PC-9 (cell line): ENCODE measurements at regions not wholly inside any gene's neighbourhood (a gene's known extent, or its start where the extent isn't known, plus 50 kb on each side); places are given as distances from the start of the nearest gene placed in this dataset.
A peak's percentile ranks its signal among the peaks of the same experiment; 100 is the strongest.

ENCODE experiments used
- BruUV-seq: library from RNA; stranded (reverse); fragments of 400-500 nt; replicated peaks from 2 replicates; lab custom pipeline; 2021; lab: Mats Ljungman, UMichigan
- CTCF ChIA-PET: fragments of 300-600 bp; sonication (Branson Sonifier 250); formaldehyde crosslinking; loops from one replicate; lab custom pipeline; 2022; ENCODE audit warnings: antibody characterized with exemption; lab: Charles Lee
- POLR2A ChIA-PET: fragments of 300-600 bp; sonication (Branson Sonifier 250); formaldehyde crosslinking; loops from one replicate; lab custom pipeline; 2022; ENCODE audit warnings: antibody characterized with exemption; ENCODE audit not compliant: unreplicated experiment; lab: Charles Lee
- DNase-seq, 2 experiments: peaks; one replicate each; pipeline versions ENCODE4 v3.0.0 to v3.0.0-alpha.2; 2015 to 2022; ENCODE audit warnings: mixed read lengths in 1 of 2
- H2AFZ ChIP-seq: fragments of 200-600 bp; sonication (generic); 2 replicates; pipeline ENCODE4 v1.8.1; 2017; ENCODE audit warnings: antibody characterized with exemption
- H3F3A ChIP-seq: fragments of 200-600 bp; sonication (generic); 2 replicates; pipeline ENCODE4 v1.8.1; 2017; ENCODE audit warnings: antibody characterized with exemption, mild to moderate bottlenecking, low read depth; ENCODE audit not compliant: insufficient read depth
- H3K27ac ChIP-seq: fragments of 200-600 bp; sonication (generic); 2 replicates; pipeline ENCODE4 v1.6.1; 2016; ENCODE audit warnings: mixed run types
- H3K27me3 ChIP-seq: fragments of 200-600 bp; sonication (generic); 2 replicates; pipeline ENCODE4 v1.6.1; 2016; ENCODE audit warnings: low read depth, mixed run types; ENCODE audit not compliant: insufficient read depth
- H3K36me3 ChIP-seq: fragments of 200-600 bp; sonication (generic); 2 replicates; pipeline ENCODE4 v1.6.1; 2016; ENCODE audit warnings: low read depth, mixed run types
- H3K4me1 ChIP-seq: fragments of 200-600 bp; sonication (generic); replicated peaks from 2 replicates; pipeline ENCODE4 v1.6.1; 2016; ENCODE audit warnings: mixed run types; ENCODE audit not compliant: insufficient read depth
- H3K4me2 ChIP-seq: fragments of 200-600 bp; sonication (generic); 2 replicates; pipeline ENCODE4 v1.6.1; 2017; ENCODE audit warnings: mixed run types
- H3K4me3 ChIP-seq: fragments of 200-600 bp; sonication (generic); 2 replicates; pipeline ENCODE4 v1.6.1; 2016; ENCODE audit warnings: mixed run types
- H3K79me2 ChIP-seq: fragments of 200-600 bp; sonication (generic); 2 replicates; pipeline ENCODE4 v1.6.1; 2017; ENCODE audit warnings: low read depth, mixed run types
- H3K9me2 ChIP-seq: fragments of 200-600 bp; sonication (generic); 2 replicates; pipeline ENCODE4 v1.8.1; 2017; ENCODE audit warnings: mild to moderate bottlenecking; ENCODE audit not compliant: insufficient read depth
- H3K9me3 ChIP-seq: fragments of 200-600 bp; sonication (generic); 2 replicates; pipeline ENCODE4 v1.8.1; 2016; ENCODE audit warnings: low read depth; ENCODE audit not compliant: insufficient read depth
- H4K20me1 ChIP-seq: fragments of 200-600 bp; sonication (generic); 2 replicates; pipeline ENCODE4 v1.8.1; 2017; ENCODE audit not compliant: insufficient read depth
- EZH2 ChIP-seq: fragments of 200-600 bp; sonication (generic); IDR thresholded peaks from 2 replicates; pipeline ENCODE4 v1.8.0; 2017; ENCODE audit warnings: antibody characterized with exemption, low read depth
- intact Hi-C: fragments of 100-400 bp; cut with micrococcal nuclease; formaldehyde crosslinking; loops from one replicate; pipeline ENCODE4 v1.10.0; 2022; ENCODE audit not compliant: unreplicated experiment
- TF ChIP-seq, protein P1 (sequence below): fragments of 200-600 bp; sonication (generic); conservative IDR thresholded peaks from 2 replicates; pipeline ENCODE4 v1.6.1; 2017; ENCODE audit warnings: mixed run types, antibody characterized with exemption, mild to moderate bottlenecking, moderate library complexity

DNA sequence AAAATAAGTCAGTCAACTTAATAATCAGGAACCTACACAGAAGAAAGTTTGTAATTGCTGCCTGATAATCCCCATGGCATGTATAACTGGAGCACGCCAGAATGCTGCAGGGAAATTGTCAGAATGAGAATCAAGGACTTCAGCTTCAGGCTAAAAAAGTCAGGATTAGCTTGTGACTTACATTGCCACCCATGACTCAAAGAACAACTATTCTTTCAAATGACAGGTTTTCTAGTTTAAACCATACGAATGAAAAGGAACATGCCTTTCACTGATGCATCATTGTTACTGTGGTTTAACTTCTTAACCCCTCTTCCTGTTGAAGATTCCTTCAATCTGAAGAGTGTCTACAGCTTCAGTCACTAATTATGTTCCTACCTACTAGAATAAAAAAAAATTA is 112.4 kb downstream of the ISL1 start:
- no peaks in the 10 kb centered on the region for H3K9me3 ChIP-seq
- H4K20me1 ChIP-seq: no peaks in the 10 kb centered on the region
- H3K27me3 ChIP-seq: no peaks in the 10 kb centered on the region
- peak; percentile 29 to 64 for DNase-seq
- no peaks in the 10 kb centered on the region for H3K4me1 ChIP-seq
- no peak overlapping the region for H3K4me3 ChIP-seq
- no peaks in the 10 kb centered on the region for H3K36me3 ChIP-seq
- intact Hi-C loops: no loop called here
- BruUV-seq: no TSS peak
- TF ChIP-seq, protein P1, sequence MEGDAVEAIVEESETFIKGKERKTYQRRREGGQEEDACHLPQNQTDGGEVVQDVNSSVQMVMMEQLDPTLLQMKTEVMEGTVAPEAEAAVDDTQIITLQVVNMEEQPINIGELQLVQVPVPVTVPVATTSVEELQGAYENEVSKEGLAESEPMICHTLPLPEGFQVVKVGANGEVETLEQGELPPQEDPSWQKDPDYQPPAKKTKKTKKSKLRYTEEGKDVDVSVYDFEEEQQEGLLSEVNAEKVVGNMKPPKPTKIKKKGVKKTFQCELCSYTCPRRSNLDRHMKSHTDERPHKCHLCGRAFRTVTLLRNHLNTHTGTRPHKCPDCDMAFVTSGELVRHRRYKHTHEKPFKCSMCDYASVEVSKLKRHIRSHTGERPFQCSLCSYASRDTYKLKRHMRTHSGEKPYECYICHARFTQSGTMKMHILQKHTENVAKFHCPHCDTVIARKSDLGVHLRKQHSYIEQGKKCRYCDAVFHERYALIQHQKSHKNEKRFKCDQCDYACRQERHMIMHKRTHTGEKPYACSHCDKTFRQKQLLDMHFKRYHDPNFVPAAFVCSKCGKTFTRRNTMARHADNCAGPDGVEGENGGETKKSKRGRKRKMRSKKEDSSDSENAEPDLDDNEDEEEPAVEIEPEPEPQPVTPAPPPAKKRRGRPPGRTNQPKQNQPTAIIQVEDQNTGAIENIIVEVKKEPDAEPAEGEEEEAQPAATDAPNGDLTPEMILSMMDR: no peak
- TF ChIP-seq EZH2: no peak
- no peak overlapping the region for H2AFZ ChIP-seq
- H3K9me2 ChIP-seq: no peaks in the 10 kb centered on the region
- H3K4me2 ChIP-seq: no peak overlapping the region; the same call in 1 of the 2 replicates
- H3K27ac ChIP-seq: no peak overlapping the region
- CTCF ChIA-PET: no interaction called here
- POLR2A ChIA-PET: interaction anchor here (0.7 kb wide), 1 partner anchor 16 kb away, joined by 3 read pairs; no protein-coding TSS in a partner anchor
- no peaks in the 10 kb centered on the region for H3F3A ChIP-seq
- H3K79me2 ChIP-seq: no peaks in the 10 kb centered on the region

DNA sequence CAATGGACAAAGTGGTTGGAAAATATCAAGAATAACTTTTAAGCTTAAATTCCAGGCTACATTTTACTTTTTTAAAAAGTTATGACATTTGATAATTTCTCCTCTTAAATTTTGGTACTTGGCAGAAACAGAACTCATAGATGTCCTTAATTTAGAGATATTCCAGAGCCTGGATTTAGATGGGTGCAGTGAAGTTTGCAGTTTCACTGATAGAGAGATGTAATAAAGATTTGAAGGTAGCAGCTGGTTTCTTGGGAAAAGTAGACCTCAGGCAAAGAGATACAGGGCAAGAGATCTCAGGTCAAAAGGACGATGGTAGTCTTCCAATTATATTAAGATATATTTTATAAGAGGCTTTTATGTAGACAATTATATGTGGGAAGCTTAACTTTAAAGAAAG is 134.6 kb downstream of the ISL1 start:
- Histone ChIP-seq H3K4me2 (no peak overlapping the region), H3K9me2 (no peaks in the 10 kb centered on the region; the same call in 1 of the 2 replicates), H3K79me2 (no peaks in the 10 kb centered on the region), H3F3A (no peaks in the 10 kb centered on the region), H3K4me1 (no peaks in the 10 kb centered on the region), H3K36me3 (no peaks in the 10 kb centered on the region), H3K27ac (no peak overlapping the region), H2AFZ (no peak overlapping the region), H4K20me1 (0 out of 2 replicates have a peak, but pooled peaks cover 3% of the 10 kb centered on the region), H3K9me3 (no peaks in the 10 kb centered on the region), H3K4me3 (no peak overlapping the region), H3K27me3 (no peaks in the 10 kb centered on the region)
- no peak for DNase-seq
- no TSS peak for BruUV-seq
- intact Hi-C loops: no loop called here
- TF ChIP-seq, protein P1: no peak
- TF ChIP-seq EZH2: no peak
- CTCF ChIA-PET: no interaction called here
- POLR2A ChIA-PET: no interaction called here

DNA sequence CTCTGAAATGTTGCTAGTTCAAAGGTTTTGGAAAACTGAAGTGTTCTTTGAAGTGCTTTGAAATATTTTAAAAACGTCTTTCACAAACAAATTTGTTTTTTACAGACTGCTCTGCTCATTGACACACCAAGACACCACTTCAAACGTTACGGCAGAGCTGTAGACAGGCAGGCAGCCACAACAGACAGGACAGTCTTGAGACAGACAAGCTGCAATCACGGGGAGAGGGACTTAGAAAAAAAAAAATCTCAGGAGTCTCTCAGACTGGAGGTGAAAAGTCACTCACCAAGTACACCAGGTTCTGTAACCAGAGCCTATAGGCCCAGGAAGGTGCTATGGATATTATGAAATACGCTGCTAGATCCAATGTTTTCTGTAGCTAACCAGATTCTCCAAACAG is 135.4 kb downstream of the ISL1 start:
- ChIA-PET CTCF (no interaction called here), POLR2A (no interaction called here)
- Histone ChIP-seq H2AFZ (peak overlapping the region; percentile 68), H3K9me2 (no peaks in the 10 kb centered on the region; the same call in 1 of the 2 replicates), H3K36me3 (no peaks in the 10 kb centered on the region), H3K4me1 (no peaks in the 10 kb centered on the region), H3K4me2 (no peak overlapping the region), H3F3A (no peaks in the 10 kb centered on the region), H3K9me3 (no peaks in the 10 kb centered on the region), H3K27me3 (no peaks in the 10 kb centered on the region), H3K4me3 (no peak overlapping the region), H4K20me1 (0 out of 2 replicates have a peak, but pooled peaks cover 3% of the 10 kb centered on the region), H3K27ac (no peak overlapping the region), H3K79me2 (no peaks in the 10 kb centered on the region)
- no peak for TF ChIP-seq EZH2
- TF ChIP-seq, protein P1: no peak
- no TSS peak for BruUV-seq
- intact Hi-C loops: no loop called here
- DNase-seq: no peak
